Subcutaneous abdominal adipose tissue (tissue), 5 donors: ENCODE measurements at regions not wholly inside any gene's neighbourhood (a gene's known extent, or its start where the extent isn't known, plus 50 kb on each side); places are given as distances from the start of the nearest gene placed in this dataset.
"Not testable (repeated sequence)": the region's sequence is repeated elsewhere in the genome, so short reads cannot be mapped to it uniquely, and the experiment has no call there.

Experiments
- H3K27ac ChIP-seq: one replicate; pipeline ENCODE4 v1.7.0; 2013; ENCODE audit warnings: low read depth, mild to moderate bottlenecking, inconsistent platforms, low read length, moderate library complexity
- H3K27me3 ChIP-seq, 5 donors: one replicate each; pipeline ENCODE4 v1.7.0; 2013; ENCODE audit warnings: low read length in 5 of 5, inconsistent platforms in 1 of 5; ENCODE audit not compliant: control insufficient read depth in 5 of 5, insufficient read depth in 4 of 5
- H3K36me3 ChIP-seq, 5 donors: one replicate each; pipeline ENCODE4 v1.7.0; 2013; ENCODE audit warnings: low read length in 5 of 5; ENCODE audit not compliant: control insufficient read depth in 5 of 5, insufficient read depth in 5 of 5
- H3K4me1 ChIP-seq, 5 donors: one replicate each; pipeline ENCODE4 v1.7.0; 2013; ENCODE audit warnings: low read length in 5 of 5, mild to moderate bottlenecking in 3 of 5, moderate library complexity in 1 of 5; ENCODE audit not compliant: control insufficient read depth in 5 of 5, insufficient read depth in 5 of 5
- H3K4me3 ChIP-seq, 5 donors: one replicate each; pipeline ENCODE4 v1.7.0; 2013; ENCODE audit warnings: low read length in 5 of 5, low read depth in 1 of 5
- H3K9ac ChIP-seq, 5 donors: one replicate each; pipeline ENCODE4 v1.7.0; 2013; ENCODE audit warnings: low read length in 5 of 5, mild to moderate bottlenecking in 4 of 5, moderate library complexity in 3 of 5
- H3K9me3 ChIP-seq, 5 donors: one replicate each; pipeline ENCODE4 v1.7.0; 2013; ENCODE audit warnings: low read length in 5 of 5; ENCODE audit not compliant: control insufficient read depth in 5 of 5
- donor health status: healthy.
- donor health status: healthy.
- donor health status: healthy.
- donor health status: healthy.
- donor health status: healthy.

GRCh38 chr5:85605381-85605780 lies 1012.4 kb upstream of the COX7C start:
- Histone ChIP-seq H3K4me3 (no peak overlapping the region), H3K27me3 (no peaks in the 10 kb centered on the region), H3K4me1 (no peaks in the 10 kb centered on the region), H3K9me3 (peaks cover 0 to 6% (median 0%) of the 10 kb centered on the region in 5 donors), H3K36me3 (no peaks in the 10 kb centered on the region), H3K9ac (no peak overlapping the region), H3K27ac (no peak overlapping the region)

GRCh38 chr5:85614489-85614888 lies 1003.3 kb upstream of the COX7C start:
- Histone ChIP-seq H3K4me3 (no peak overlapping the region), H3K9me3 (peaks cover 0 to 10% (median 0%) of the 10 kb centered on the region in 5 donors), H3K9ac (no peak overlapping the region), H3K27me3 (no peaks in the 10 kb centered on the region), H3K4me1 (no peaks in the 10 kb centered on the region), H3K36me3 (no peaks in the 10 kb centered on the region), H3K27ac (no peak overlapping the region)

DNA sequence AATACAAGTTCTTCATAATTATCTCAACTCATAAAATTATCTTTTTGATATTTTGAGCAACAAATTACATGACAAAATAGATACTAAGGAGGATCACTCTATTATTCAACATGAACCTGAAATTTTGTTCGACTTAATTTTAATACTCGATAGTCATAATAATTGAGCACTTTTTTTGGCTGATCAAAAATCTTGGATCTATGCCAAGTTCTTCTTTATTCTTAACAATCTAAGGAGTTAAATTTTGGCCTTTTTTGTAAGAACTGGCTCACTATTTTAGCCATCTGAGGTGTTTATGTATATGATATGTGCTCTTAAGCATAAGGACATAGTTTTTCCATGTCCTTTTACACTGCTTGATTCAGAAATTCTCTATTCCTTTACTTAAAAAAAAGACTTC lies 996.1 kb upstream of the COX7C start:
- no peak overlapping the region for H3K27ac ChIP-seq
- no peaks in the 10 kb centered on the region for H3K36me3 ChIP-seq
- H3K4me3 ChIP-seq, result no peak overlapping the region
- H3K27me3 ChIP-seq, result no peaks in the 10 kb centered on the region
- H3K9me3 ChIP-seq, result peaks cover 0 to 4% (median 0%) of the 10 kb centered on the region in 5 donors
- no peaks in the 10 kb centered on the region for H3K4me1 ChIP-seq
- H3K9ac ChIP-seq, result no peak overlapping the region

DNA sequence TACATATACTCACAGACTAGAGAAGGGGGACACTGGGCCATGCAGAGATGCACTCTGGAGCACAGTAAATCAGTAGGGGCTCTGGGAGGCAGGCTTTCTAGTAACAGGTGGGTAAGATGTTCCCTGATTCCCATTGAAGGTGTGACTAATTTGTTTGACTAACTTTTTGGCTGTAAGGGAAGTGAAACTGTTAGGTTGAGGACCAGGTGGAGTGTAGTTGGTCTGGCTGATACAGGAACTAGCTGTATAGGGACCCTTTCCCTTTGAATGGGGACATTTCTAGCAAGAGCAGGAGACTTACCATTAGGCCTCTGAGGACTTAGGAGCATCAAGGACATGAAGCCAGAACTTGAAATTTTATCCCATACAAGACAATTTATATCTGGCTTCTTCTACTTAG lies 989.6 kb upstream of the COX7C start:
- H3K27ac ChIP-seq, result no peak overlapping the region
- H3K27me3 ChIP-seq, result no peaks in the 10 kb centered on the region
- no peaks in the 10 kb centered on the region for H3K36me3 ChIP-seq
- no peaks in the 10 kb centered on the region for H3K4me1 ChIP-seq
- H3K9ac ChIP-seq, result no peak overlapping the region
- H3K4me3 ChIP-seq, result no peak overlapping the region
- H3K9me3 ChIP-seq, result no peaks in the 10 kb centered on the region

DNA sequence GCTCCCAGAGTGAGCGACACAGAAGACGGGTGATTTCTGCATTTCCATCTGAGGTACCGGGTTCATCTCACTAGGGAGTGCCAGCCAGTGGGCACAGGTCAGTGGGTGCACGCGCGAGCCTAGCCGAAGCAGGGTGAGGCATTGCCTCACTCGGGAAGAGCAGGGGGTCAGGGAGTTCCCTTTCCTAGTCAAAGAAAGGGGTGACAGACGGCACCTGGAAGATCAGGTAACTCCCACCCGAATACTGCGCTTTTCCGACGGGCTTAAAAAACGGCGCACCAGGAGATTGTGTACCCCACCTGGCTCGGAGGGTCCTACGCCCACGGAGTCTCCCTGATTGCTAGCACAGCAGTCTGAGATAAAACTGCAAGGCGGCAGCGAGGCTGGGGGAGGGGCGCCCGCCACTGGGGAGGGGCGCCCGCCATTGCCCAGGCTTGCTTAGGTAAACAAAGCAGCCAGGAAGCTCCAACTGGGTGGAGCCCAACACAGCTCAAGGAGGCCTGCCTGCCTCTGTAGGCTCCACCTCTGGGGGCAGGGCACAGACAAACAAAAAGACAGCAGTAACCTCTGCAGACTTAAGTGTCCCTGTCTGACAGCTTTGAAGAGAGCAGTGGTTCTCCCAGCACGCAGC lies 979.1 kb upstream of the COX7C start:
- H3K27ac ChIP-seq, H3K4me3 ChIP-seq, H3K36me3 ChIP-seq, H3K9ac ChIP-seq, H3K27me3 ChIP-seq, H3K9me3 ChIP-seq, H3K4me1 ChIP-seq: not testable (repeated sequence)

DNA sequence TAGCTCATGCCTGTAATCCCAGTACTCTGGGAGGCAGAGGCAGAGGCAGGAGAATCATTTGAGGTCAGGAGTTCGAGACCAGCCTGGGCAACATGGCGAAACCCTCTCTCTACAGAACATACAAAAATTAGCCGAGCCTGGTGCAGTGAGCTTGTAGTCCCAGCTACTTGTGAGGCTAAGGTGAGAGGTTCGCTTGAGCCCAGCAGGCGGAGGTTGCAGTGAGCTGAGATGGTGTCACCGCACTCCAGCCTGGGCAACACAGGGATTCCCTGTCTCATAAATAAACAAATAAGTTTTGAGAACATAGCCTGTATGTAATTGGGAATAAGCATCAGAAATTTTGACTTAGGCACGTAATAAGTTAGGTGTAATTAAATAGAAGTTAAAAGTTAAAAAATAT lies 971.7 kb upstream of the COX7C start:
- H3K27me3 ChIP-seq, result no peaks in the 10 kb centered on the region
- H3K27ac ChIP-seq, result no peak overlapping the region
- no peak overlapping the region for H3K9ac ChIP-seq
- no peaks in the 10 kb centered on the region for H3K36me3 ChIP-seq
- no peaks in the 10 kb centered on the region for H3K9me3 ChIP-seq
- no peaks in the 10 kb centered on the region for H3K4me1 ChIP-seq
- H3K4me3 ChIP-seq, result no peak overlapping the region

DNA sequence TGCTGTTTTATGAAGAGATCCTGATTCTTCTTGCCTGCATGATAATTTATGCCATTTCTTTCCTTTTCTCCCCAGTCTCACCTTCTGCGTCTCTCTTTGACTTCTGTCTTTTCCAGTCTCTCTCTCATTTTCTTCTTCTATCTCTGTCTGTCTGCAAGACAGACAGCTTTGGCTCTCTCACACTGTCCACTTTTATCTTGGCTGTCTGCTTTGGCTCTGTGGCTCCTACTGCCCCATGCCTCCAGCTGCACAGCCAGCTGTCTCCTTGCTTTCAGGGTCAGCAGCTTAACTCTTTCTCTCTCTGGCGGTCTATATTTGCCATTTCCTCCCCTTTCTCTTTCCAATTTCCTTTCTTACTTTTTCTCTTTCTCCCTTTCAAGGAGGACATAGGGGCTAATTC lies 971.1 kb upstream of the COX7C start:
- Histone ChIP-seq H3K9me3 (no peaks in the 10 kb centered on the region), H3K9ac (no peak overlapping the region), H3K27ac (no peak overlapping the region), H3K27me3 (no peaks in the 10 kb centered on the region), H3K4me1 (no peaks in the 10 kb centered on the region), H3K4me3 (no peak overlapping the region), H3K36me3 (no peaks in the 10 kb centered on the region)

- H3K27ac ChIP-seq, result no peak overlapping the region
- no peaks in the 10 kb centered on the region for H3K27me3 ChIP-seq
- H3K4me3 ChIP-seq, result no peak overlapping the region
- no peaks in the 10 kb centered on the region for H3K9me3 ChIP-seq
- no peaks in the 10 kb centered on the region for H3K36me3 ChIP-seq
- no peaks in the 10 kb centered on the region for H3K4me1 ChIP-seq
- no peak overlapping the region for H3K9ac ChIP-seq
Measured at GRCh38 chr5:85647349-85648127, 970.2 kb upstream of the COX7C start.

DNA sequence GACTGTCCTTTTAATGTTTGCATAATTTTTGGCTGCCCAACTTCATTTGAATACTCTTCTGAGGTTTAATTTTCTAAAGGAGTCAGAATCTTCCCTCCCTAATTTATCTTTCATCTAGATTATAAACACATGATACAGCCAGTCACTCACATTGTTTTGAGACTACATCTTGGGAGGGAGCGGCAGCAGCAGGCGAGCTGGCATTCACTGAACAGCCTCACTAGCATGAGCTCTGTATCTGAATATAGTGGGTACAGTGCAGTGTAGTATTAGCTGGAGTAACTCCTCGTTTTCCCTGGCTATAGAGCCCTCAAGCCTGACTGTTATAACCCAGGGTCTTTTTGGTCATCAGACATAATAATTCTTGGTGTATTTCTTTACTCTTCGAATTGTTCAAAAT lies 969.2 kb upstream of the COX7C start:
- Histone ChIP-seq H3K9ac (no peak overlapping the region), H3K9me3 (no peaks in the 10 kb centered on the region), H3K36me3 (no peaks in the 10 kb centered on the region), H3K27ac (no peak overlapping the region), H3K4me3 (no peak overlapping the region), H3K27me3 (no peaks in the 10 kb centered on the region), H3K4me1 (no peaks in the 10 kb centered on the region)

GRCh38 chr5:85651731-85652130 lies 966.0 kb upstream of the COX7C start:
- Histone ChIP-seq H3K27me3 (no peaks in the 10 kb centered on the region), H3K9me3 (peaks cover 0 to 8% (median 3%) of the 10 kb centered on the region in 5 donors), H3K4me1 (no peaks in the 10 kb centered on the region), H3K4me3 (no peak overlapping the region), H3K36me3 (no peaks in the 10 kb centered on the region), H3K27ac (no peak overlapping the region), H3K9ac (no peak overlapping the region)
